IPS-NIHi11 (cell line): ENCODE measurements at regions not wholly inside any gene's neighbourhood (a gene's known extent, or its start where the extent isn't known, plus 50 kb on each side); places are given as distances from the start of the nearest gene placed in this dataset.

Experiments used
- DNase-seq: peaks from one replicate; pipeline ENCODE4 v3.0.0; 2012; ENCODE audit warnings: mixed read lengths, low spot score

DNA sequence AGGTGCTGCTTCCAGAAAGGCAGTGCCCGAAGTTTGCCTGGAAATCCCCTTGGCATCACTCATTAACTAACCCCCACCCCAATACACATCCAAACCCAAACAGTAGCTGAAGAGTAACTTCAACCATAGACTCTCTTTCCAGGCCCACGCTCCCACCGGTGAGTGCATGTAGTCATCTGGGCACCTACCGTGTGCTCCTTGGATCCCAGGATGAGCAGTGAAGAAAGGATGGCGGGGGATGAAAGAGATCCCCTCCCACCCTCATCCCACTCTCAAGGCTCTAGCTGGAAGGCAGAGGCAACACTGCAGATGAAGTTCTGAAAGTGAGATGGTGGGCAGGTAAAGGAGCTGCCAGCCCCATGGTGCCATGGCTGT lies 305.0 kb downstream of the SOX9 start:
- DNase-seq: no peak

- no peak for DNase-seq
These were observed 305.5 kb downstream of the SOX9 start for GRCh38 chr17:72426321-72426720.

DNA sequence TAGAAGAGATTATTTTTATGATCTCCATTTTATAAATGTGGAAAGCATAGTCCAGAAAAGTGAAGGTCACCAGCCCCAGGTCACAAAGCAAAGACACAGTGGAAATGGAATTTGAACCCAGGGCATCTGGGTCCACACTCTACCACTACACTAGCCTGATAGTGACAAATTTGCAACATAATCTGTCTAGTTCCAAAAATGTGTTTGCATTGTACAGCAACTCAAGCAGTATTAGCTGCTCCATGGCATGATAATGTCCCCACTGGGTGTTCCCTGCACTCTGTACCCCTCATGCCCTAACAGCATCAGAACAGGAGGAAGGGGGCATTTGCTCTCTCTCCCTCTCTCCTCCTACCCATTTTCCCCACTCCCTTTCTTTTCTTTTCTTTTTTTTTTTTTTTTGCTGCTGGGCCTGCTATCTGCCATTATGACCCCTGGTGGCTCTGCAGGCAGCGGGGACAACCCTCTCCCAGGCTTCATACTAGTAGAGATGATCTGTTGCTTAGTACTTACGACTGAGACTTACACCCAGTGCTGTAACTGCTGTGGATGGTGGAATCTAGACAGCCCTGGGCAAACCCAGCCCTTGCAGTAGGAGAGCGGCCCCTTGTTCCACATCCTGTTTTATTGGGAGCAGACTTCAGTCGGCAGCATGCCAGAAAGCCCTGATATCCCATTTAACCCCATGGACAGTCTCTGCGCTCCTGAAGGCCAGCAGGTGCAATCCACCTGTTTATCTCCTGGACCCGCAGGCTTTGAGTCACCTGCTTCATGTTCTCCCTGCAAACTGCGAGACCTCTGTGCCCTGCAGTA lies 306.3 kb downstream of the SOX9 start:
- no peak for DNase-seq

DNA sequence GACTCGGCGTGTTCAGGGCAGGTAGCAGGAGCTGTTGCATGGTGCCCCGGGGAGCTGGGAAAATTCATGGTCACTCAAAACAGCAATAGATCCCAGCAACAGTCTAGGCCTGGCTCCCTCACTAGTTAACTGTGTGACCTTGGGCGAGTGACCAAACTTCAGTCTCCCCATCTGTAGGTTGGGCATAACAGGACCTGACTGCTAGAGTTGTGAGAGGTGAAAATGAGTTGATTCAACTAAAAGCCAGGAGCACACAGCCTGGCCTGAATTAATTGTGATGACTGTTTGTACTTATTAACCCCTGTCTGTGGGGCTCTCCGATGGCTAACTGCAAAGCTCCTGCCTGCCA lies 306.9 kb downstream of the SOX9 start:
- DNase-seq: no peak

DNA sequence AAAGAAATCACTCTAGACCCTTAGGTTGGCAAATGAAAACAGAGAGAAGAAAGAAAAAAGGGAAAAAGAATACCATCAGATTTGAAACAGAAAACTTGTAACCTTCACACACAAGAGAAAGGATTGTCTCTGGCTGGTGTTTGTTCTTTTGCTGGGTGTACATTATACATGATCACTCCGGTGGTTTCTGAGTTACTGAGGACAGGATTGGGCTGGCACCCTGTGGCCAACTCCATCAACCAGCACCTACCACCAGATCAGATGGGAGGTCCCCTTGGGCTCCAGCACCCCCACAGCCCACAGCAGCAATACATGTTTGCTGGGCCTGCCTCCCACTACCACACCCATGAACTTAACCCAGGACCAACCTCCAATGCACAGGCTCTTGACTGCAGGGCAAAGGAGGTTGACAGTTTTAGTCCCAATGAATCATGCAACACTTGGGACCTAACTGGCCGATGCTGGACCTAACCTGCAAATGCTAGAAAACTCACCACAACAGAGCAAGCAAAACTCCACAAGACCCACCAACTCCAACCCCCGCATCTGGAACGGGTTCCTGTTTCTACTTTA lies 308.3 kb downstream of the SOX9 start:
- no peak for DNase-seq

DNA sequence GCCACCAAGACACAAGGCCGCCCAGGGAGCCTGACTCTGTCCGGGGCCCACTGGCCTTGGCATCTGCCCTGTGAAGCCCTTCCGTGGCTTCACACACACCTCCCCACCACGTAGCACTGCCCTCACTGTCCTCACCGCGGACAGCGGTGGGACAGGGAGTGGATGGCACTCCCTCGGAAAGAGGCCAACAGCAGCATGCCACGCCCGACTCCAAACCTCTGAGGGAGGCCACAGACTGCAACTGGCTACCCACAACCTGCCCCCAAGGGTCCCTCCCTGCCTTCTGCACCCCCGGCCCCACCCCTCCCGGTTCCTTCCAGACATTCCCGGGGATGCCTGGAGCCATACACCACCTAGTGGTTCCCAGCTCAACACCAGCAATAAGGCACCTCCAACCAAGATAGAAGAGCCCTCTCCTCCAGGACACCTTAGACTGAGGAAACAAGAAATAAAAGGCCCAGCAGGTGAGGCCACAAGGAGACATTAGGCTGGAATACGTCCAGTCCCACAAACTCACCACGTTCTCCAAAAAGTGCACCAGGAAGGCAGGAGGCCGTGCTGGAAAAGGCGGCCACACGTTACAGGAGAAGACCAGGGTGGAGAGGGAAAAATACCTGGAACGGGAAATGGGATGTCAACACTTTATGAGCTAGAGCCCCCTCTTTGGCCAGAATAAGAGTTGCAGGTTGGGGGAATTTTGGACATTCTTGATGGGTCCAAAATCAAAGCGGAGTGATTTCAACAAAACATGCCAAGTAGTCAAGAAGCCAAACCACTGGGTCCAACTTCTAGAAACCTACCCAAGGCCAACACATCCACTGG lies 310.0 kb downstream of the SOX9 start:
- peak; percentile 68 for DNase-seq

DNA sequence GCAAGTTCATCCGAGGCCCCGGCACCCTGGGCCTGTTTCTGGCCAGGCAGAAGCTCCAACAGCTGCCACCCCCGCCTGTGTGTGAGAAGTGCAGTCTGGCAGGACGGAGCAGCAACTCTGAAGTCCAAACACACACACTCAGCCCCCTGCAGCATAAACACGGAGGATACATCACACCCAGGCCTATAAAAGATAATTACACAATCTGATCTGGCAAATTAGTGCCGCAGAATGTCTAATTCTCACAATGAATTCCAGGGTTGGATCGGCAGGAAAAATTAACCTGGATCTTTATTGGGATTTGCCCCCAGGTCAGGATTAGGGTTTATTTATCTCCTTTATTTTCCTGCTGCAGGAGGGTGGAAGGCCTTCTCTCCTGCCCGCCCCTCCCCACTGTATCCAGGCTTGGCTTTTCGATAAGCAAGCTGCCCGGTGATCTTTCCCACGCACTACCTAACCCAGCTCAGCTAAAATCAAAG lies 311.4 kb downstream of the SOX9 start:
- no peak for DNase-seq

- no peak for DNase-seq
These were observed 312.1 kb downstream of the SOX9 start for GRCh38 chr17:72432881-72433280.

- no peak for DNase-seq
These were observed 313.0 kb downstream of the SOX9 start for GRCh38 chr17:72433797-72434196.

DNA sequence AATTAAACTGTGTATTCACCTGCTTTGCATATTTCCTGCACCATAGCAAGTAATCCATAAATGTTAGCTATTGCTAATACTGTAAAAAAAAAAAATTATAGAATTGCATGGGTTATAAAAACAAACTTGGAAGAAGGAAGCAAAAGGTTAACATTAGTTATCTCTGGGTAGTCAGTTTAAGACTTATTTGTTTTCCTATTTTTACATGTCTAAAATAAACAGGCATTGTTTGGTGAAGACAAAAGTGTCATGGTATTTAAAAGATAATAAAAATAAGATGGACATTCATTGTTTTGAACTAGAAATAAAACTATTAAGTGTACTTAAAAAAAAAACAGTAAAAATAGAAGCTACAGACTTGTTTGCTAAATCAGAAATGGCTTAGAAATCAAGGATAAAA lies 313.8 kb downstream of the SOX9 start:
- no peak for DNase-seq

GRCh38 chr17:72434991-72435618 lies 314.3 kb downstream of the SOX9 start:
- DNase-seq: no peak

DNA sequence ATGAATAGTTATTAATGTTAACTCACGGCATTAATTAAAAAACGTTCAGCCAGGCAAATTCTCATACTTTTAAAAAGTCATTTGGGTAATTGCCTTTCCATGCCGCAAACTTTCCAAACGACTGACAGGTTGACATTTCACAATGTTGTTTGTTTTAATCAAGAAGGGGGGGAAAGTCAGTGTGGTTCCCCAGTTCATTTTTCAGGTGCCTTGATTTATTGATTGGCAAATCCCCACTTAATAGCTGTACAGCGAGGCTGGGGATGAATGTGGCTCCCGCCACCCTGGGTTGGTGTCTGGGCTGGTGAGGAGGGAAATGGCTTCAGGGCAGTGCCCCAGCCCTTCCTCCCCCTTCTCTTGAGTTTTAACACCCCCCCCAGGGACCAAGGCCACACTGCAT lies 318.0 kb downstream of the SOX9 start:
- no peak for DNase-seq

DNA sequence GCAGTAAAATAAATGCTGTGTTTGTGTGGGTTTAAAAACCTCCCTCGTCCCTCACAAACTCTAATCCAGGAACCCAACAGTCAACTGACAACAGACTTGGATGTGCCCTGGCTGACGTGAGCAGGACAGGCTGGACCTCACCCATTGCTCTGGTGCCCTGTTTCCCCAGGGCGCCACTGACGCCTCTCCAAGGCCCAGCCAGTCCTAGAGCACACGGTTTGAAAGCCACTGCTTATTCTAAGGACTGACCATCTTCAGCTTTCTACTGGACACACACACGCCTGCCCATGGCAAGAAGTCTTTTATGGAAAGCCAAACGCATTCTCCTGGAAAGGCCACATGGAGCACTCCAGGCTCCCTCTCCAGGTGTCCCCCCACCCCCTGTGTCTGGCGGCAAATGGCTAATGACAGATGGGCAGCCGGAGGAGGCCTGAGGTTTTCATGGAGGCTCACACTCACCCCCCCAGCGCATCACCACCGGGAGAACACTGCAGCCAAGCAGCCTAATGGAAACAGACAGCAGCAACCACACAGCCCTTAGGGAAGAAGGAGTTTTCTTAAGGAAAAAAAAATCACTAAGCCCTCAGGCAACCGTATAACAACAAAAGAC lies 319.2 kb downstream of the SOX9 start:
- DNase-seq: no peak

DNA sequence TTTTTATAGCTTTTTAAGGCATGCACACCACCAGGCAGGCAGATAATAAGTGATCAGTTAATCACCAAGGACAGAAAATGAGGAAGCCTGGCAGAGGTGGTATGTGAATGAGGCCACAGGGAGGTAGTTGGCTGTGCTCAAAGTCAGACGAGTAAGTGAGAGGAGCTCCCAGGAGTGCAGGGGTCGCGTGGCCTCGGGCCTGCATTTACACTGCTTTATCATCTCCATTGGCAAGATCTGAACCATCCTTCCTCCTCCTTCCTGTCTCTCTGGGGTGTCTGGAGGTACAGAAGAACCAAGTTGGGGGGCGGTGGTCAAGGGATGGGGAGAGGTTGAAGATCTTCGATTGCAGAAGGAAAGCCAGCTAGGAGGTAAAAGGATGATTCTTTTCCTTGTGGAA lies 320.1 kb downstream of the SOX9 start:
- DNase-seq: no peak

- no peak for DNase-seq
These were observed 321.1 kb downstream of the SOX9 start for GRCh38 chr17:72441909-72442308.

DNA sequence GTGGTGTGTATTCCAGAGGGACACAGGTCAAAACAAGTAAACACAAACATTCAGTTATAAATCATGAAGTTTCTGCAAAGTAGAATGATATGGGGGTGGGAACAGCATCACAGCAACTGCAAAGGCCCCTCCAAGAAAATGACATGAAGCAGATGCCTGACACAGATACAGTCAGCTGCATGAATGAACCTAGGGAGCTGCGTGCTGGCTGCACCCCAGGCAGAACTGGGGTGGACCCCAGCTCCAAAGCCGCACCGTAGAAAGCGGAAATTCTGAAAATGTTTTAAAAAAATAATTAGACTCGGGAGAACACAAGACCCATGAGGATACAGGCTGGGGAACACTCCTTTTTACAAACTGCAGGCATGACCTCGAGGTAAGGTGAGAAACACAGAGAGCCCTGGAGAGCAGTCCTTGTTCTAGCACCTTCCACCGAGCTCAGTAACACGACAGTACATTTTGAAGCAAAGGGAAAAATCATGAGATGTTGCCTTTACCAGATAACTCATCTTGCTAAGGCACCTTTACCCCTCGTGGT lies 323.8 kb downstream of the SOX9 start:
- DNase-seq: no peak

GRCh38 chr17:72445055-72445991 lies 324.5 kb downstream of the SOX9 start:
- DNase-seq: no peak

DNA sequence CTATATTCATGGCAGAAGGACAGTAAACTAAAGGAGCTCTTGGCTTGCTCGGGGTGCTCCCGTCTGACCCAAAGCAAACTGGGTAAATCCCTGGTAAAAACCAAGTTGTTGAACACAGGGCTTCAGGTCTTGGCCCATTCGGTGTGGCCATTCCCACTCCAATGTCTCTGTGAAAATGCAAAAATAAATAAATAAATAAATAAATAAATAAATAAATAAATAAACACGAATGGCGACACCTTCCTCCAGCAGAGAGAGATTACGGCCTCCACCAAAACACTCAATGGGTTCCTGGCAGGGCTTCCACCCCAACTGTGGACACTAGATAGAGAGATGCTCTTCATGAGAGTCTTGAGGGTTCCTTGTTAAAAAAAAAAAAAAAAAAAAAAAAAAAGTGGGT lies 325.3 kb downstream of the SOX9 start:
- no peak for DNase-seq

DNA sequence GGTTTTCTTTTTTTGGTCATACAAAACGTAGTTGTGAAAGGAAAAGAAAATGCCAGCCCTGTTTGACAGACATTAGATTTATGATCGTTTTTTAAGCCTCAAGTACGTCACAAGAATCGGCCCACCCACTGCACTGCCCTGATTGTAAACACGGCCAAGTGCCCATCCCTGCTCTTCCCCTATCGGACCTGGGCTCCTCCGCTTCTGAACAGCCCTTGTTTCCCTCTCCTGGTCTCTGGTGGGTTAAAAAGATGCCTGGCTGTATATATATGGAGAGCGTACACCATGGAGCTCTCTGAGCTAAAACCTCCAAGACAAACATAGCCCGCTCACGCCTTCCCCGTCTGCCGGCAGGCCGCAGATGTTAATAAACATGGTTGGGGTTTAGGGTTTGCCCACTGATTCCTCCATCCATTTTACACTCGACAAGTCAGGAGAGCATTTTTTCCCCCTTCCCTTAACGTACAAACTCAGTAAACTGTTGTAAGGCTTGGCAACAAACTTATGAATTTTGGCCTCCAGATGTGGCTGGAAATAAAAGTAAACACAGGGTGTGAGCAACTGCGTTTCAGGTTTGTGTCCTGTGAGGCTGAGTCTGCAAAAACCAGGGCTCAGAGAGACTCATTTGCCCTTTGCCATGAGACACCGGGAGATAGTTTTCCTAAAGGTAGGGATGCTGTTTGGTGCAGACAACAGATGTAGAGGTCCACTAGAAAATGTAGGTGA lies 325.9 kb downstream of the SOX9 start:
- DNase-seq: no peak

DNA sequence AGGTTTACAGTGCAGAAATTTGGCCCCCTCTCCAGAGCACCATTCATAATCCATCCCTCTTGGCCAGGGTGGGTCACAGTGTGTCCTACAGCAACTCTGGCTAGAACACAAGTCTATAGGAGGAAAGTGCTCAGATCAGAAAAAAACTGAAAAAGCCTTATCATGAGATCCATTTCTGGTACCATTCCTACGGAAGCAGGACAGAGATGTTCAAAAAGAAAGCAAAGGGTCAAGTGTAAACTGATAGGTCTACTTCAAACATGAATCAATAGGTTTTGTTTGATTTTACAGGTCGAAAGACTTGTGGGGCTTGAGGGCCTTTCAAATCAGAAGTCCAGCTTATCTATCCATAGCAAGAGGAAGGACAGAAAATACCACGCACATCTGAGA lies 326.4 kb downstream of the SOX9 start:
- DNase-seq: no peak
